HFF-Myc (cell line): ENCODE measurements at regions not wholly inside any gene's neighbourhood (a gene's known extent, or its start where the extent isn't known, plus 50 kb on each side); places are given as distances from the start of the nearest gene placed in this dataset.
"Not testable (repeated sequence)": the region's sequence is repeated elsewhere in the genome, so short reads cannot be mapped to it uniquely, and the experiment has no call there.

Source experiments
- DNase-seq: peaks from one replicate; pipeline ENCODE4 v3.0.0-alpha.2; 2011; ENCODE audit warnings: low read depth; ENCODE audit errors: extremely low read depth
- H3K4me3 ChIP-seq: replicated peaks from 2 replicates; pipeline ENCODE4 v1.5.1; 2011; ENCODE audit warnings: low read depth, mild to moderate bottlenecking, control low read depth, low read length
- TF ChIP-seq, protein P1 (sequence below): IDR thresholded peaks from 2 replicates; pipeline ENCODE4 v1.5.1; 2012; ENCODE audit warnings: mild to moderate bottlenecking, low read depth, low read length, control low read depth; ENCODE audit errors: missing control alignments

DNA sequence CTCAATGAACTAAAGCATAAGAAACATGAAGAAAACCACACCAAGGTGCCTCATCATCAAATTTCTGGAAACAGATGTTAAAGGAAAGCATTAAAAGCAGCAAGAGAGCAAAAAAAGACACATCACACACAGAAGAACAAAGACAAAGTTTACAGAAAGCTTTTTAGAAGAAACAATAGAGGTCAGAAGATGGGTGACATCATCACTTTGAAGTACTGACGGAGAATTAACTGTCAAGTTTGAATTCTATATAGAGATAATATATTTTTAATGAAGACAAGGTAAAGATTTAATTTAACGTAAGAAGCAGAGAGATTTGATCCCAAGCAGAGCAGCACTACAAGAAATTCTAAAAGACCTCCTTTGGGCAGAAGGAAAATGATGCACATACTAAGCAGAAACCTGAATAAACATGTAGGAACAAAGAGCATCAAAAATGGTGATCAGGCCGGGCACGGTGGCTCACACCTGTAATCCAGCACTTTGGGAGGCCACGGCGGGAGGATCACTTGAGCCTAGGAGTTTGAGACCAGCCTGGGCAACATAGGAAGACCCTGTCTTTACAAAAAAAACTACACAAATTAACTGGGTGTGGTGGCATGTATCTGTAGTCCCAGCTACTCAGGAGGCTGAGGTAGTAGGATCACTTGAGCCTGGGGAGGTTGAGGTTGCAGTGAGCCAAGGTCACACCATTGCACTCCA lies 63.3 kb upstream of the RTL6 start:
- TF ChIP-seq, protein P1, sequence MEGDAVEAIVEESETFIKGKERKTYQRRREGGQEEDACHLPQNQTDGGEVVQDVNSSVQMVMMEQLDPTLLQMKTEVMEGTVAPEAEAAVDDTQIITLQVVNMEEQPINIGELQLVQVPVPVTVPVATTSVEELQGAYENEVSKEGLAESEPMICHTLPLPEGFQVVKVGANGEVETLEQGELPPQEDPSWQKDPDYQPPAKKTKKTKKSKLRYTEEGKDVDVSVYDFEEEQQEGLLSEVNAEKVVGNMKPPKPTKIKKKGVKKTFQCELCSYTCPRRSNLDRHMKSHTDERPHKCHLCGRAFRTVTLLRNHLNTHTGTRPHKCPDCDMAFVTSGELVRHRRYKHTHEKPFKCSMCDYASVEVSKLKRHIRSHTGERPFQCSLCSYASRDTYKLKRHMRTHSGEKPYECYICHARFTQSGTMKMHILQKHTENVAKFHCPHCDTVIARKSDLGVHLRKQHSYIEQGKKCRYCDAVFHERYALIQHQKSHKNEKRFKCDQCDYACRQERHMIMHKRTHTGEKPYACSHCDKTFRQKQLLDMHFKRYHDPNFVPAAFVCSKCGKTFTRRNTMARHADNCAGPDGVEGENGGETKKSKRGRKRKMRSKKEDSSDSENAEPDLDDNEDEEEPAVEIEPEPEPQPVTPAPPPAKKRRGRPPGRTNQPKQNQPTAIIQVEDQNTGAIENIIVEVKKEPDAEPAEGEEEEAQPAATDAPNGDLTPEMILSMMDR: no peak
- DNase-seq: no peak
- no peak overlapping the region for H3K4me3 ChIP-seq

- DNase-seq, H3K4me3 ChIP-seq: not testable (repeated sequence)
These were observed 60.6 kb upstream of the RTL6 start for GRCh38 chr22:44558671-44559070.

DNA sequence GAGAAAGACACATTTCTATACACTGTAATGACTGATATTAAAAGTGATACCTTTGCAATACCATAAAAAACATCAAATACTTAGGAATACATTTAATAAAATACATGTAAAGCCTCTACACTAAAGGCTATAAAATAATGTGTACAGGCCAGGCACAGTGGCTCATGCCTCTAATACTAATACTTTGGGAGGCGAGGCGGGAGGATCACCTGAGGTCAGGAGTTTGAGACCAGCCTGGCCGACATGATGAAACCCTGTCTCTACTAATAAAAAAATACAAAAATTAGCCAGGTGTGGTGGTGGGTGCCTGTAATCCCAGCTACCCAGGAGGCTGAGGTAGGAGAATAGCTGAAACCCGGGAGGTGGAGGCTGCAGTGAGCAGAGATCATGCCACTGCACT lies 59.8 kb upstream of the RTL6 start:
- not testable (repeated sequence) for DNase-seq, H3K4me3 ChIP-seq

DNA sequence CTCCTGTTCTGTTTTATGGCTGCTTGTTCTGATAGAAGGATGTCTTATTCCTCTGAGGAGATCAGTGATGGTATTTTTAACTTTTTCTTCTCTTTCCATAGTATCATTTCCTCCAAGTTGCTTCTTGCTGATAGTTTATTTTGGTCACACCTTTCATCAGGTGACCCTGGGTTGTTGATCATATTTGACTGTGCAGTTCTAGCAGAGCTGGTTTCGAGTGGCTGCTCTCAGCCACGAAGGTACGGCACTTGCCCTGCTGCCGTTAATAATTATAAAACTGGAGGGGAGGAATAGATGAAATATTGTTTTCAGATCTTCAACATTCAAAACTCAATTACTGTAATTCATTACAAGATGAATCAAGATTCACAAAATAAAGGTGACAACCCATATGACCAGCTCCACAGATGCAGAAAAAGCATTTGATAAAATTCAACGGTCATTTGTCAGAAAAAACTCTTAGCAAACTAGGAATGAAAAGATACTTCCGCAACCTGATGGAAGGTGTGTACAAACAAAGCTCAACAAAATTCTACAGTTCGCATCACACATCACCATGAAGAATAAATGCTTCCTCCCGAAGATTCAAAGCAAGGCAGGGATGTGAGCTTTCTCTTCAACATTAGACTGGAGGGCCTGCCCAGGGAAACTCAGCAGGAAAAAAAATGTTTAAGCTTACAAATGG lies 59.2 kb upstream of the RTL6 start:
- TF ChIP-seq, protein P1: no peak
- no peak for DNase-seq
- no peak overlapping the region for H3K4me3 ChIP-seq

DNA sequence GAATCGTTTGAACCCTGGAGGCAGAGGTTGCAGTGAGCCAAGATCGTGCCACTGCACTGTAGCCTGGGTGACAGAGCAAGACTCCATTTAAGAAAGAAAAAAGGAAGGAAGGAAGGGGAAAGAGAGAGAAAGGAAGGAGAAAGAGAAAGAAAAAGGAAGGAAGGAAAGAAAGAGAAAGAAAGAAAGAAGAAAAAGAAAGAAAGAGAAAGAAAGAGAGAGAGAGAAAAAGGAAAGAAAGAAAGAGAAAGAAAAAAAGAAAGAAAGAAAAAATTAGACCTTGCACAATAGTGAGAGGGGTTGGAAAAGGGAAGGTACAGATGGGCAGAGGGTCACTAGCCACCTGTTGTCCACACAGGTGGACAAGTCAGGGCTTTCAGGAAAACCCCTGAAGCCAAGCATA lies 57.6 kb upstream of the RTL6 start:
- no peak overlapping the region for H3K4me3 ChIP-seq
- TF ChIP-seq, protein P1: no peak
- no peak for DNase-seq

- H3K4me3 ChIP-seq: no peak overlapping the region
- TF ChIP-seq, protein P1: no peak
- DNase-seq: no peak
These were observed 57.0 kb upstream of the RTL6 start for GRCh38 chr22:44555046-44555445.

DNA sequence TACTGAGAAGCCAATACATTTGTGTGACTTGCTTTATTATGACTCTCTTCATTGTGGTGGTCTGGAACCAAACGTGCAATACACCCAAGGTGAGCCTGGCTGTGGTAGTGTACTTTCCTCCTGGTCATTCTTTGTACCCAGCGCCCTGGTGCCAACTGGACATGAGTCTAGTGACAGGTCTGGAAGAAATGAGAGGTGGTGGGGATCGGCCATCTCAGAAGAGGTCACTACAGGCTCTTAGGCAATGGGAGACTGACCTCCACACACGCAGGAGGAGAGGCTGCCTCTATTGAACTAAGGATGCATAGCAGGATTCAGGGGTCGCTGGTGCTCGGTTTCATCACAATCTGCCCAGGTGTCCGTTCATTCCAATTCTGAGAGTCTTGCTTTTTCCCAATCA lies 56.4 kb upstream of the RTL6 start:
- no peak overlapping the region for H3K4me3 ChIP-seq
- TF ChIP-seq, protein P1: no peak
- no peak for DNase-seq
